ENCODE measurements at regions not wholly inside any gene's neighbourhood (a gene's known extent, or its start where the extent isn't known, plus 50 kb on each side); places are given as distances from the start of the nearest gene placed in this dataset.

- no peak for TF ChIP-seq CTCF (IDR thresholded peaks at IDR 0.05; ENCODE audit: insufficient read depth, low read length, poor library complexity, severe bottlenecking)
- TF ChIP-seq EZH2phosphoT487 (conservative IDR thresholded peaks at IDR 0.05; ENCODE audit: low read length) = no peak
These were observed 105.3 kb downstream of the PRDM13 start for GRCh38 chr6:99711925-99712324.

Data from SU-DHL-6 (cell line).